ENCODE measurements at regions not wholly inside any gene's neighbourhood (a gene's known extent, or its start where the extent isn't known, plus 50 kb on each side); places are given as distances from the start of the nearest gene placed in this dataset.

DNA sequence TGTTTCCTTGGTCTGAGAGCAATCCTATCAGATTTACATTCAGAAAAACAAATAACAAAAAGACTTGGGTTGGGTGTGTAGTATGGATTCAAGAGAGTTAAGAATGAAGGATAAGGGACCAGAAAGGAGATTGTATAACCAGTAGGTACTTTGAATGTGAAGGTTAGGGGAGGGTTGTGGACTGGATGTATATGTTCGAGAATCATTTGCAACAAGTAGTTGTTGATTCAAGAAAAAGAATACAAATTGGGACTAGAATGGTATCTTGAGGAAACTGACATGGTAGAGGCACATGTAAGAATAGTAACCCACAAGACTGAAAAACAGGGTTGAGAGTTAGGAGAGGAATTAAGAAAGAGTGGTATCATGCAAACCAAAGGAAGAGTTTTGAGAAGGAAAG lies 240.0 kb upstream of the PPP1R3A start:
- 85 to 93% methylated on average over 1 of the region's 1 CpG for whole genome bisulfite sequencing, 2 donors
- no peak for TF ChIP-seq CTCF (IDR thresholded peaks at IDR 0.05)
- ATAC-seq, result no peak
- H3K27ac ChIP-seq, result no peak overlapping the region
- no peaks in the 10 kb centered on the region for H3K36me3 ChIP-seq
- no peaks in the 10 kb centered on the region for H3K9me3 ChIP-seq
- H3K4me1 ChIP-seq, result no peaks in the 10 kb centered on the region
- no peaks in the 10 kb centered on the region for H3K27me3 ChIP-seq
- H3K4me3 ChIP-seq, result no peak overlapping the region
- intact Hi-C loops (cut with DNase I), result no loop called here
- no peak for DNase-seq

DNA sequence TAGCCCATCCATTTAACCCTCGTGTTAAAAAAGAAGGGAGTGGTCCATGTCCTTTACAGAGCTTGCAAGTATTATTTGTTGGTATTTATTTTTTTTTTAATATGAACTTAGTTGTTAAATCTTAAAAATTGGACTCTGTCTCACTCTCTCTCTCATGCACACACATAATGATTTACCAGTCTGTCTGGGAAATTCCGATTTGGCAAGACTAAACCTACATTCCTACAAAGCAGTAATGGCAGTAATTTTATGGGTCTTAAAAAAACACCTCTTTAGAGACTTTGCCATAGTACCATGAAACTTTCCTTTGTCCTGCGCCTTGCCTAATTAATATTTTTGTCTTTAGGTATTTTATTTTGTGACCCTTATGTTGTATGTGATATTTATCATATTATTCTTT lies 239.5 kb upstream of the PPP1R3A start:
- Histone ChIP-seq H3K9me3 (no peaks in the 10 kb centered on the region), H3K36me3 (no peaks in the 10 kb centered on the region), H3K27ac (no peak overlapping the region), H3K4me1 (no peaks in the 10 kb centered on the region), H3K27me3 (no peaks in the 10 kb centered on the region), H3K4me3 (no peak overlapping the region)
- ATAC-seq (no peak), DNase-seq (no peak)
- TF ChIP-seq CTCF (IDR thresholded peaks at IDR 0.05), result no peak
- intact Hi-C loops (cut with DNase I), result no loop called here
- WGBS, 2 donors, result 85 to 89% methylated on average over 3 of the region's 3 CpGs

DNA sequence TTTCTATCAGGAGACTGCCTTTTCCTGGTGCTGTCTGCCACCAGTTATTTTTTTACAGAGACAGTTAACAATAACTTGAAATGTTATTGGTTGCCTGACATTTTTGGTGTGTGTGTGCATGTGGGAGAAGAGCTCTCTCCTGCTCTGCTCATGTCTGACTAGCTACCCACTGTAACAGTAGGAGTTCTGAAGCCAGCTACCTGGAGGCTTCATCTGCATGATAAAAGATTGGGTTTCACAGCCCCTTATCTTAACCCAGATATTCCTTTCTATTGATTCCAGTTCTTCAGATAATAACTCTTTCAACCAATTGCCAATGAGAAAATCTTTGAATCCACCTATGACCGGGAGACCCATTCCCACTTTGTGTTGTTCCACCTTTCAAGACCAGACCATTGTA lies 237.4 kb upstream of the PPP1R3A start:
- Histone ChIP-seq H3K27me3 (no peaks in the 10 kb centered on the region), H3K27ac (no peak overlapping the region), H3K9me3 (no peaks in the 10 kb centered on the region), H3K4me3 (no peak overlapping the region), H3K4me1 (no peaks in the 10 kb centered on the region), H3K36me3 (no peaks in the 10 kb centered on the region)
- TF ChIP-seq CTCF (IDR thresholded peaks at IDR 0.05), result no peak
- no peak for ATAC-seq
- intact Hi-C loops (cut with DNase I), result no loop called here
- no peak for DNase-seq
- WGBS, 2 donors, result 0 to 51% methylated on average over 1 of the region's 1 CpG

DNA sequence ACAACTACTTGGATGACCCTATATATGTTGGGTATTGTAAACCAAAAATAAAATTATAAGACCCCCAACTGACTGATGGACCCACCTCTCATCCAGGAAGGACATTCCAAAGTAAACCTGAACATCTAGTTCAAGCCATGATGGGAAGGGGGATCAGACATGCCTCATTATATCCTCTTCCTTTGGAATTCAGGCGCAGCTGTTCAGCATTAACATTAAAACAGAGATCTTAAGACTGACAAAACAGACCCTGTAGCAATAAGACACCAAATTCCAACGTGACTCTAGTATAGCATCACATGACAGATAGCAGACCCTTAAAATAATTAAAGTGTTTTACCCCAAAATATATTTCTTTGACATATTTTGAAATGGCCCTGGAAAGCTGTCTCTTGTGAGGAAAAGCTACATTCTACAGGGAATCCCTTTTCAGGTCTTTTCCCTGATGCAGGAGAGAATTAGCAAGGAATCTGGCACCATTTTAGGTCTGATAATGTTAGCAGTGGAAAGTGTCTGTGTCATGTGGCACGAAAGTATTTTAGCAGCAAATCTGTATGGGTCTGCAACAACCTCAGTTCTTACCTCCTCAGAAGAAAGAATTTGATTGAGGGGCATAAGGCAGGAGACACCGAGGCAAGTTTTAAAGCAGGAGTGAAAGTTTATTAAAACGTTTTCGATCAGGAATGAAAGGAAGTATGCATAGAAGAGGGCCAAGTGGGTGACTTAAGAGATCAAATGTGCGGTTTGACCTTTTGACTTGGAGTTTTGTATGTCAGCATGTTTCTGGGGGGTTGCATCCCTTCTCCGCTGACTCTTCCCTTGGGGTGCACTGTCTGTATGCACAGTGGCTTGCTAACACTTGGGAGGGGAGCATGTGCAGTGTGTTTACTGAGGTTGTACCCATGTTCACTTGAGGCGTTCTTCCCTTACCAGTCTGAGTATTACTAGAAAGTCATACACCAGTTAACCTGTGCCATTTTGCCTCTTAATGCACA lies 236.6 kb upstream of the PPP1R3A start:
- intact Hi-C loops (cut with DNase I), result no loop called here
- 67 to 74% methylated on average over 9 of the region's 9 CpGs for WGBS, 2 donors
- DNase-seq (no peak), ATAC-seq (no peak)
- Histone ChIP-seq H3K4me1 (no peaks in the 10 kb centered on the region), H3K9me3 (no peaks in the 10 kb centered on the region), H3K4me3 (no peak overlapping the region), H3K27me3 (no peaks in the 10 kb centered on the region), H3K36me3 (no peaks in the 10 kb centered on the region), H3K27ac (no peak overlapping the region)
- TF ChIP-seq CTCF (IDR thresholded peaks at IDR 0.05), result no peak

All from heart right ventricle (tissue), 16 donors.